GM19238 (cell line): ENCODE measurements at regions not wholly inside any gene's neighbourhood (a gene's known extent, or its start where the extent isn't known, plus 50 kb on each side); places are given as distances from the start of the nearest gene placed in this dataset.
"Not testable (repeated sequence)": the region's sequence is repeated elsewhere in the genome, so short reads cannot be mapped to it uniquely, and the experiment has no call there.

Experiments used
- DNase-seq: peaks from one replicate; pipeline ENCODE4 v3.0.0; 2011; ENCODE audit warnings: low spot score; ENCODE audit not compliant: insufficient read length

DNA sequence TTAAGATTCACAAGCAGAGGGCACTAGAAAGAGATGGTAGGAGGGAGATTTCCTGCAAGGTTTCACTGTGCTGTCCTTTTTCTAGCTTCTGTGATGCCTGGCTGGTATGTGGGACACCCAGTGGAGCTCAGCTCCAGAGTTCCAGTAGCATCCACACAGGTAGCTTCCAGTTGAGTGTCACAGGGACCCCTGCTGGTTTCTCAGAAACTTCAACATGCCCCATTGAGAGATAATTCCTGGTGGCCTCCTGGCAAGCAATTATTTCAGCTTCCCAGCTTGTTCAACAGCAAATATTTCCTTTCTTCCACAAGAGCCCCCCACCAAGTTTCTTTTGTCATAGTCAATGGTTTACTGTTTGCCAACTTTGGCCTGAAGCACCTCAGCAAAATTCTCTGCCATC is 858.7 kb downstream of the REEP3 start:
- DNase-seq: no peak

DNA sequence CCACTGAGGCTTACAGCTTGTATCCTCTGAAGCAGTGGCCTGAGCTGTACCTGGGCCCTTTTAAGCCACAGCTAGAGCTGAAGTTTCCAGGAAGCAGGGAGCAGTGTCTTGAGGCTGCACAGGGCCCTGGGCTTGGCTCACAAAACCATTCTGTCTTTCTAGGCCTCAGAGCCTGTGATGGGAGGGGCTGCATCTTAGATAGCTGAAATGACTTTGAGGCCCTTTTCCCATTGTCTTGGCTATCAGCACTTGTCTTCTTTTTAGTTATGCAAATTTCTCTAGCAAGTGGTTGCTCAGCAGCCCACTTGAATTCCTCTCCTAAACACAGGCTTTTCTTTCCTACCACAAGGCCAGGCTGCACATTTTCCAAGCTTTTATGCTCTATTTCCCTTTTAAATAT is 864.2 kb downstream of the REEP3 start:
- no peak for DNase-seq

DNA sequence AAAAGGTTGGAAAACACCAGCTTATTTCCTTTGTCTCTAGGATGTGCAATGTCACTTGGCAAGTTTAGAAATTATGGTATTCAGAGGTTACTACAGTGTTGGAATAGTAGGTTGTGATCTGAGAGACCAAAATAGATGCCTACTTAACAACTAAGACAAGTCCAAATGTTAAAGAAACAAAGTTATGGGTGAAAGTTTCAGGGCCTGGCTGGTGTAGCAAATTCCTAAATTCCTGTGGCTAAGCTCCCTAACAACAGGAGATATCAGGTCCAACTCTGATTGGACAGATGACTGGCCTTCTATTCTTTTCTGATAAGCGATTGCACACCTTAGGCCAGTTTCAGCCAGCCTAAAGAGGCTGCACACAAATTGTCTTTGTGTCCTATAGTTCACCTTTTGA is 873.5 kb downstream of the REEP3 start:
- no peak for DNase-seq

DNA sequence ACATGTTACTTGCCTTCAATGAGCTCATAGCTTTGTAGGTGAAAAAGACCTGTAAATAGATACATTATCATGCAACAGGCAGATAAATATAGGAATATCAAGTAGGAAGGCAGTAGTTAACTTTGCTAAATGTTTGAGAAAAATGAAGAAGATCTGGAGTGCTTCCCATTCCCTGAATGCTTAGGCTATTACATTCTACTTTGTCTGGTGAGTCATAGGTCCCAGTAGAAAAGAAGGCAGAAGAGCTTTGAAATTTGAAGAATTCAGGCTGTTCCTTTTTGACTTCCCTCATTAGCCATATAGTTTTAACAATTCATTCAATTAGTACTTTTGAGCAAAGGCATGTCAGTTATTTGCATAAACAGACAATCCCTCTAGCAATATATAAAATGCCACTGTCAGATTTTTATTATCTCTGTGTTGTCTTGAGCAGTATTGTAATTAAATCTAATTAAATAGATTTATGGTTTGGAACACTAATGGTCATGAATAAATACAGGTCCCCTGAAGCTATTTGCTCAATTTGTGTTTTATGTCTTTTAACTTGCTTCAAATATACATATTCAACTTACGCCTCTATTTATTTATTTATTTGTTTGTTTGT is 875.0 kb downstream of the REEP3 start:
- DNase-seq: no peak

DNA sequence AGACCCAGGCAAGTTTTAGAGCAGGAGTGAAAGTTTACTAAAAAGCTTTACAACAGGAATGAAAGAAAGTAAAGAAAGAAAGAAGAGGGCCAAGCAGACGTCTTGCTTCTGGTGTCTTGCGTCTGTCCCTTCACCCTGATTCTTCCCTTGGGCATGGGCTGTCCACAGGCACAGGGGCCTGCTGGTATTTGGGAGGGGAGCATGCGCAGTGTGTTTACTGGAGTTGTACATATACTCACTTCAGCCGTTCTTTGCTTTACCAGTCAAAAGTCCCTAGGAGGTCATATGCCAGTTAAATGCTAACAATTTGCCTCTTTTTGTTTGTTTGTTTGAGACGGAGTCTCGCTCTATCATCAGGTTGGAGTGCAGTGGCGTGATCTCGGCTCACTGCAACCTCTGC is 875.9 kb downstream of the REEP3 start:
- no peak for DNase-seq

DNA sequence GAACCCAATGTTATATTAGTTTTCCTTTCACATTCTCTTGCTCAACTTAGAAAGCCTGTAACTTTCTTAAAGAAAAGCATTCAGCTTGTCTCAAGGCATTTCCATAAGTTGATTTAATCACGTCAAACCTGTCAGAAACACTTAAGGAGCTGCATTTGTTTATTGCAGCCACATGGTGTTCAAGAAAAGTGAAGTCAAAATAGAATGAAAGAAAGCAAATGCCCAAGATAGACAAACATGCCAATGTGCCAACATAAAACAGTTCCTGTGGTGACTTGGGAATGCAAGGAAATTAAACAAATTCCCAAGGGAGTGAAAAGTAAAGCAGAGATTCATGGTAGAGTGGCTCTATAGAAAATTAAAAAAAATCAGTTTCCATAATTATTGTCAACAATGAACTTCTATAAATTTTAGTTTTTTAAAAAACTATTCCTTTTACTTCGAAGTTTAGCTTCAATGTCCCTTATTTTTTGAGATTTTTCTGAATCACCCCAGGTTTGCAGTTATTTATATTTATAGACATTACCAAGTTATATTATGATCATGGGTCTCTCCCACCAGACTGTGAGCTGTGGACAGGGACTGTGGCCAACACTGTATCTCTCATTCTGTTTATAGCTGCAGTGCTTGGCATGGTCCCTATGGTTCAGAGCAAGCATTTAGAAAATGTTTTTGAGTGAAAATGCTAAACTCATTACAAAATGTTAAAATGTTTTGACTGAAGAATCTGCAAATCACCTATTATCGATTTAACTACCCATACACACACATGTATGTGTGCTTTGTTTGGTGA is 887.4 kb downstream of the REEP3 start:
- DNase-seq: no peak

DNA sequence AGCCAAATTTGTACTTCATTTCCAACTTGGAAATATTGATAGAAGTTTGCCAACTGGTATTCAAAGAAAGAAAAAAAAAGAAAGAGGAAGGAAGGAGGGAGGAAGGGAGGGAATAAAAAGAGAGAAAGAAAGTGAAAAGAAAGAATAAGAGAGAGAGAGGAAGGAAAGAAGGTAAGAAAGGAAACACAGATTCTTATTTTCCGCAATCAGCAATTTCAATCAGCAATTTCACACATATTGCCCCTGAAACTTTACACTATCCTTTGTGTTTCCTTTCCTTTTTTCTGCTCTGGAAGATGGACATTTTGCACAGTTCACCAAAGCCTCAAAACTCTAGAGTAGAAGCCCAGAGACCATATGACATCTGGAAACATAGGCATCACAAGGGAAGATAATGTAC is 888.1 kb downstream of the REEP3 start:
- no peak for DNase-seq

DNA sequence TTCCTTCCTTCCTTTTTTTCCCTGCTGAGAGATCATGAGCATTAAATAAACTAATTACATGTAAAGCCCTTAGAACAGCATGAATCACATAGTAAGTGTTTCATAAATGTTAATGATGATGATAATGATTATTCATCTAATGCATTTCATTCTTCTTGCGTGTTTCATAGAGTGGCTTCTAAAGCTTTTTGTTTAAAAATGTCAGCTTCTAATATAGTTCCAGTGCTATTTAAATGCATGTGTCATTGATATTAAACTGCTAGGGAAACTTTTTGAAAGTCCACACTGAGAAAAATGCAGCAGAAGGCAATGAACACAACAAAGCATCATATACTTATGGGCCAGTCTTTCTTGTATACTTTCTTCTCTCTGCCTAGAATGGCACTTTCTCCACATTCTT is 894.8 kb downstream of the REEP3 start:
- no peak for DNase-seq

DNA sequence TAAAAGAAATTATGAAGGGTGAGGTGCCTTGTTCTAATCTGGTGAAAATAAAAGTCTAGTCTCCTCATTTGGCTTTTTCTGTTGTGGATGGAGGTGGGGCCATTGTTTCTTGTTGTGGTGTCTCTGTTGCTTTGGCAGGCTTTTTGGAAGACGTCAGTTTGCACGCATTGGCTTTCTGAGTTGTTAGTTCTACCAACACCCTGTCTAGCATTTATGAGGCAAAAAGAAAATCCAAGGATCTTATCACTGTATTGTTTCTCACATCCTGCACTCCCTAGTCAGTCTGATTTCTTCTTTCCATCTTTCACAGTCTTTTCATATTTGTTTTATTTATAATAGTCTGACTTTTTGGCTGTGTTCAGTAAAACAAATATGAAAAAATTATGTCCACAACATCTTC is 898.3 kb downstream of the REEP3 start:
- DNase-seq: no peak

DNA sequence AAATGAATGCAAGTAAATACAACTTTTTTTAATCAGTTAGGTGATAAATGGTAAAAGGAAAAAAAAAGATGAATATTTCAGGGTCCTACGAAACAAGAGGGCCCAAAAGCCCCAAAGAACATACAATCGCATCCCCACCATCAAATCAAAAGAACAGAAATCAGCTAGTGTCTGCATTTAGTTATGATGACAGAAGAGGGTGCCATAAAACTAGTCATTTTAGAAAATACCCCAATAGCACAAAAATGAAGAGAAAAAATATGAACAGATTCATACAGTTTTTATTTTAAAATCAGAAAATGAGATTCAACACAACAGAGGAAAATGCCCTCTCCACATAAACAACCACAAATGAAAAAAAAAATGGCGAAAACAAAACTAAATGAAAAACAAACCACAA is 905.5 kb downstream of the REEP3 start:
- DNase-seq: no peak

DNA sequence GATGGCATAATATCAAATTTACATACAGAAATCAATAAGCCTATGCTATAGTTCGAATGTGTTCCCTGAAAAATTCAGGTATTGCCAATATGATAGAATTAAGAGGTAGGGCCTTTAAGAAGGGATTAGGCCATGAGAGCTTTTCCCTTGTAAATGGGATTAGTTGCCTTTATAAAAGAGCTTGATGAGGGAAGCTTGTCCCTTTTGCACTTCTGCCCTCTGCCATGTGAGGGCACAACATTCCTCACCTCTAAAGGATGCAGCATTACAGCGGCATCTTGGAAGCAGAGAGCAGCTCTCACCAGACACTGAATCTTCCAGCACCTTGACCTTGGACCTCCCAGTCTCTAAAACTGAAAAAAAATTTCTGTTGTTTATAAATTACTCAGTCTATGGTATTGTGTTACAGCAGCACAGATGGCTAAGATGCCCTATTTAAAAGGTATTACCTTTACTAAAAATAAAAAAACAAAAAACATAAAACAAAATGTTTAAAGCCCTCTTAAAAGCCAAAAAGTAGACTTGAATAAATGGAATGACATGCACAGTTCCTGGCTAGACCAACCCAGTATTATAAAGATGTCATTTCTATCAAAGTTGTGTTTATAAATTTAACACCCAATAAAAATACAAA is 909.6 kb downstream of the REEP3 start:
- DNase-seq: no peak

DNA sequence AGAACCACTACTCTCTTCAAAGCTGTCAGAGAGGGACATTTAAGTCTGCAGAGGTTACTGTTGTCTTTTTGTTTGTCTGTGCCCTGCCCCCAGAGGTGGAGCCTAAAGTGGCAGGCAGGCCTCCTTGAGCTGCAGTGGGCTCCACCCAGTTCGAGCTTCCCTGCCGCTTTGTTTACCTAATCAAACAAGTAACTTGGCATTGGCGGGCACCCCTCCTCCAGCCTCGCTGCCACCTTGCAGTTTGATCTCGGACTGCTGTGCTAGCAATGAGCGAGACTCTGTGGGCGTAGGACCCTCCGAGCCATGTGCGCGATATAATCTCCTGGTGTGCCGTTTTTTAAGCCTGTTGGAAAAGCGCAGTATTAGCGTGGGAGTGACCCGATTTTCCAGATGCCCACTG is 920.7 kb downstream of the REEP3 start:
- DNase-seq: not testable (repeated sequence)

DNA sequence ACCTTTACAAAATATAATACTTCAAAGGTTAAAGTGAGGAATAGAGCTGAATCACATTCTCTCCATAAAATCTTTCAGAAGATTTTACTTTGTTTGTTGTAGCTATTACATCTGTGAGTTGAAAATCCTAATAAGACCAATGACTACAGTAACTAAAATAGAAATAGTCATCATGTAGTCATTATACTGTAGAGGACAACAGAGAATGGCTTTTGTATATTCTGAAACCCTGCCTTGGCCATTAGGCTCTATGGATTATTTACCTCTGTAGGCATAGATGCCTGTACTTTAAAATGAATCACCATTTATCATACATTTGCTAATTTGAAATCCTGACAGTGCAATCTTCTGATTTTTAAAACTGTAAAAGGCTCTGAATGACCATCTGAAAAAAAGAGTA is 923.0 kb downstream of the REEP3 start:
- no peak for DNase-seq

DNA sequence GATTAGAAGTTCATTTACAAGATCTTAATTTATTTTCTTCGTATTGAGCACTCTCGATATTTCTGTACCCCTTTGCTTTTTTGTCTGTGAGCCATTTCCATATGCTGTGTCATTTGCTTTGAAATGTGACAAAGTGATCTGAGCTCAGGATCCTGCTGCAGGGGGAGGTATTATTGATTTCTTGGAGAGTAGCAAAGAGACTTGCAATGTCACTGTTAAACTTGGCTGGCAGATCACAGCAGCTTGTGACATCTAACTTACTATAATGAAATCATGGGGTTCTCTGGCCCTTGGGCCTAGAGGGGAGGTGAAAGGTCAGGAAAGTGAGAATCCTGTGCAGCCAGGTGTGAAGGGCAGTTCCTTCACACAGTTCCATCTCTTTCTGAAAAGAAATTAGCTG is 923.4 kb downstream of the REEP3 start:
- DNase-seq: no peak

DNA sequence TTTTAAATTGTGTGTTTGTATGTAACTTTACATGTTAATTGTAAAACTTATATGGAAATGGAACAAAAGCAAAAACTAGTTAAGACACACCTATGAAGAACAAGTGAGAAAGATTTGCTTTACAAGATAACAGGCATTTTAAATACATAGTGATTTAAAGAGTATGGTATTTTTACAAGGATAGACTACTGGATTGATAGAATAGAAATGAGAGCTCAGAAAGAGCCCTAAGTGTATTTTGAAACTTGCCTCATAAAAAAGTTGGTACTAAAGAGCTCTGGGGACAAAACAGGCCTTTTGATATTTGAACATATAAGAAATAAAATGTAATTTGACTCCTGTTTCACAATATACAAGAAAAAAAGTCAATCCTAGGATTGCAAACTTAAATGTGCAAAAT is 928.4 kb downstream of the REEP3 start:
- DNase-seq: no peak

DNA sequence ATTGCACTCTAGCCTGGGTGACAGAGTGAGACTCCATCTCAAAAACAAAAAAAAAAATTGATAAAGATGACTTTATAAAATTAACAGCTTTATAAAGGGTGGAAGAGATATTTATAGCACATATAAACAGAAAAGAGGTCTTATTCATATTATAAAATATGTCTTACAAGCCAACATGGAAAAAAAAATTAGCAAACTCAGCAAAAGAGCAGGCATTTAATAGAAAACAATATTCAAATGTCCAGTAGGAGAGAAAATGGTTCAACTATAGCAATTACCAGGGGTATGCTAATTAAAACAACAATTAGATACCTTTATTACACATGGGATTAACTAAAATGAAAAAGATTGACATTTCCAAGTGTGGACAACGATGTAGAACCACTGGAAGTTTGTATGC is 929.1 kb downstream of the REEP3 start:
- no peak for DNase-seq

DNA sequence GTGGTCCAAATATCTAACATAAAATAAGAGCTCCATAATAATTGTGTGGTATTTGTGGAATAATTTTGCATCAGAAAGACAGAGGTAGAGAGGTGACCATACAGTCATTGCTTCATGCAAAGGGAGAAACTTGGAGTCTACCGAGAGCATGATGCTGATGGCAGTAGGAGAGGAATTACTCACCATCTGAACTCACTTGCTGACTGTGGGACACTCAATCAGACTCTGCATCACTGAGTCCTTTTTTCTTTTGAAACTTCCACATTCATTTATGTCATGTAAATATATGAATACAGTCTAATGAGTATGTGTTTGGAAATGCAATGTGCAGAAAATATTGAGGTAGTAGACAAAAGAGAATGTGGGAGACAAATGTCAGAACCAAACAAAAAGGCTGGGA is 933.8 kb downstream of the REEP3 start:
- no peak for DNase-seq

DNA sequence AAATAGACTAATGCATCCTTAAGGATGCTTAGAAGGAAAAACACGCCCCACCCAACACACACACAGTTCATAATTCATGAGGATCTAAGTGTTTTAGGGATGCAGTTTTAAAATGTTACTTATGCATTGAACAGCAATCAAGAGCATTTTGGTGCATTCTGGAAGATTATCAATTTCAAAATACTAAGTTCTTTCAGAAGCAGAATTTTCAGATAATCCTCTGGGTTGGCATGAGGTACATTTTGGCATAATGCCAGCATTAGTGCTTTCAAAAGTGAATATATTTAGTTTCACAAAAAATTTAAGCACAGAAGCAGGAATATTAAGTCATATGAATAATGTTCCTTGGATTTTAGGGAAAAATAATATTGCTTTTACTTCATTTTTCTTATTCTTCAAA is 937.1 kb downstream of the REEP3 start:
- DNase-seq: no peak

DNA sequence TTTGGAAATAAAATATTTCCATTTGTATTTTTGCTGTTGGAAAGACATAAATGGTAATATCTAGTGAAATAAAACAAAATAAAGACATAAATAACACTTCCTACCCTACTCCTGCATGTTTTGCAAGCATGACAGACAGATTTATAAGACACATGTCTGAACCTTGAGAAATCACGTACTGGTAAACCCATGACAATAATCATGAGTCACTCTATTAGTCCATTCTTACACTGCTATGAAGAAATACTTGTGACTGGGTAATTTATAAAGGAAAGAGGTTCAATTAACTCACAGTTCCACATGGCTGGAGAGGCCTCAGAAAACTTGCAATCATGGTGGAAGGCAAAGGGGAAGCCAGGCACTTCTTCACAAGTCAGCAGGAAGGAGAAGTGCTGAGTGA is 942.2 kb downstream of the REEP3 start:
- no peak for DNase-seq

DNA sequence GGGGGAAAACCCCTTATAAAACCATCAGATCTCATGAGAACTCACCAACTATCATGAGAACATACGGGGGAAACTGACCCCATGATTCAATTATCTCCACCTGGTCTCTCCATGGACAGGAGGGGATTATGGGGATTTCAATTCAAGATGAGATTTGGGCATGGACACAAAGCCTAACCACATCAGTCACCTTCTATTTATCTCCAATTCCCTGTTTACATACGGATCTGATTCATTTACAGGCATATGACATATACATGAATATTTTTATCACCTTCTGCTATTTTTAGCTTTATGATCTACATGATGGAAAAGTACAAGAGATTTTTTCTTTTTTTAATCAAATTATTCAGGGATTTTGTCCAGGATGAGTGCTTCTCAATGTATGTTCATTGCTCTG is 944.5 kb downstream of the REEP3 start:
- DNase-seq: no peak

DNA sequence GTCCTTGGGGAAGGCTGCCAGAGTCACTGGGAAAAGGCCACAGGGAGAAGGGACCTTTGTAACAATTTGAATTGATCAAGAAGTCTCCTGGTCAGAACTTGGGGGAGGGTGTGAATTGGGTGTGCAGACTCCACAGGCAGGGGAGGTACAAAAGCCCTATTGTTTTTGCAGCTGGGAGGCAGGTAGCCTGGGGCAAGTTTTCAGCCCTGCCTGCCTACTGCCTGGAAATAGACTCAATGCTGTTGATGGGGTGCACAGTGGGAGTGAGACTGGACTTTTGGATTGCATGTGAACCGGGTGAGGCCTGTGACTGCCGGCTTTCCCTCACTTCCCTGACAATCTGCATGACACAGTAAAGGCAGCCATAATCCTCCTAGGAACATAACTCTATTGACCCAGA is 947.0 kb downstream of the REEP3 start:
- no peak for DNase-seq

DNA sequence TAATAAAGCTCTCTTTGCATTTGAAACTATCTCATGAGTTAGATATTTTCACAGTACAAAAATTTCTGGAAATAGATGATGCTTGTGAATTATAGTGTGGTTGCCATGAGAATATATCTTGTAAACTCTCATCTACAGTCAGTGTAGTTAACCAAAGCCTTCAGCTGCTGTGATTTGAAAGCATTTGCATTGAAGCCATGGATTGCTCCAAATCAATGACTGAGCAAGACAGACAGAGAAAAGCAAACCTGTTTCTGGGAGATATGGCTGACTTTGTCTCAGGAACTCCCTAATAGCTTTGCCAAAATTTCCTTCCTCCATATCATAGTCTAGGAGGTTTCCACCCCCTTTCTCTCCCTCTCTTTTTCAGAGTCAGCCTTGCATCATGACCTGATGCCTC is 955.3 kb downstream of the REEP3 start:
- no peak for DNase-seq

DNA sequence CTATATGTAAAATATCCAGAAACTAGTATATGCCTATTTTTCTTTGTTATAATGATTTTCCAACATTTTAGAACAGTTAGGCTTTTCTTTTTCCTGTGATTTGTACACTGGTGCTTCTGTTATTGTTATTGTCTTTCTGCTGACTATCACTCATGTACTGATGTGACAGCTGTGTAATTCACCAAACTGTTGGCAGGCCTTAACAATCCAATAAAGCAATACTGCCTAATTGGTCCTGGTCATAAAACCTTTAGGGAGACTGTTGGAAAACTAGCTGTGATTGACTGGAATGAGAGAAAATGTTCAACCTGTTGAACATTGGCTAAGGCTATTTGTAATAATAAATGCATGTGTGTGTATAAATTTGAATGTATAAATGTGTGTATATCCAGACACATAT is 956.6 kb downstream of the REEP3 start:
- no peak for DNase-seq
